ENCODE measurements at regions not wholly inside any gene's neighbourhood (a gene's known extent, or its start where the extent isn't known, plus 50 kb on each side); places are given as distances from the start of the nearest gene placed in this dataset.

DNA sequence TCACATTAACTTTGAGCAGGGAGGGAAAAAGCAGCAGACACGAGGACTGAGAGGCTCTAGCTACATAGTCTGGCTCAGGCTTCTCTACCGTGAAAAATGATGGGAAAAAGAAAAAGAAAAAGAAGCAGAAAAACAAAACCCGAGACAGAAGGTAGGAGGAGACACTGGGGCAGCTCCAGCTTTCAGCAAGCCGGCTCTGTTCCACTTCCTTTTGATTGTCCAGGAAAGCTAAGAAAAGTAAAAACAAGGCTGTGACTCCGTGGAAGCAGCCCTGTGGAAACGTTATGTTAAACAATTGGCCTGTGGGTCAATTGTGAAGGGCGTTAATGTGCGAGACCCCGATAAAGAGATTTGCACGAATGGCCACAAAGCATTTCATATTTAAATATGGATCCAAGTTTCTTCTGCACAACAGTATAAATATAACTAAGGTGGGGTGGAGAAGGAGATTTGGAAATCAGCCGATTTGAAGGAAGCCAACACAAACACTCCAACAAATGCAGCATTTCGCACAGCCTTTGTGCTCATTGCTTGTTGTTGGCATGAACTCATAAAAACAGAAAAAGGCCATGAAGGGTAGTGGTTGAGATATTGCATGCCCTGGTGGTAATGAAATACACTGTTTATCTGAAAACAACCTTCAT is 236.9 kb upstream of the JAG1 start:
- TF ChIP-seq, protein P1, sequence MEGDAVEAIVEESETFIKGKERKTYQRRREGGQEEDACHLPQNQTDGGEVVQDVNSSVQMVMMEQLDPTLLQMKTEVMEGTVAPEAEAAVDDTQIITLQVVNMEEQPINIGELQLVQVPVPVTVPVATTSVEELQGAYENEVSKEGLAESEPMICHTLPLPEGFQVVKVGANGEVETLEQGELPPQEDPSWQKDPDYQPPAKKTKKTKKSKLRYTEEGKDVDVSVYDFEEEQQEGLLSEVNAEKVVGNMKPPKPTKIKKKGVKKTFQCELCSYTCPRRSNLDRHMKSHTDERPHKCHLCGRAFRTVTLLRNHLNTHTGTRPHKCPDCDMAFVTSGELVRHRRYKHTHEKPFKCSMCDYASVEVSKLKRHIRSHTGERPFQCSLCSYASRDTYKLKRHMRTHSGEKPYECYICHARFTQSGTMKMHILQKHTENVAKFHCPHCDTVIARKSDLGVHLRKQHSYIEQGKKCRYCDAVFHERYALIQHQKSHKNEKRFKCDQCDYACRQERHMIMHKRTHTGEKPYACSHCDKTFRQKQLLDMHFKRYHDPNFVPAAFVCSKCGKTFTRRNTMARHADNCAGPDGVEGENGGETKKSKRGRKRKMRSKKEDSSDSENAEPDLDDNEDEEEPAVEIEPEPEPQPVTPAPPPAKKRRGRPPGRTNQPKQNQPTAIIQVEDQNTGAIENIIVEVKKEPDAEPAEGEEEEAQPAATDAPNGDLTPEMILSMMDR (IDR thresholded peaks at IDR 0.05; ENCODE audit: low read length, missing control alignments): peak; percentile 47
- DNase-seq (ENCODE audit: low read depth): peak; percentile 77
- H3K4me3 ChIP-seq (replicated peaks; ENCODE audit: low read depth, low read length): peak overlapping the region; percentile 13

DNA sequence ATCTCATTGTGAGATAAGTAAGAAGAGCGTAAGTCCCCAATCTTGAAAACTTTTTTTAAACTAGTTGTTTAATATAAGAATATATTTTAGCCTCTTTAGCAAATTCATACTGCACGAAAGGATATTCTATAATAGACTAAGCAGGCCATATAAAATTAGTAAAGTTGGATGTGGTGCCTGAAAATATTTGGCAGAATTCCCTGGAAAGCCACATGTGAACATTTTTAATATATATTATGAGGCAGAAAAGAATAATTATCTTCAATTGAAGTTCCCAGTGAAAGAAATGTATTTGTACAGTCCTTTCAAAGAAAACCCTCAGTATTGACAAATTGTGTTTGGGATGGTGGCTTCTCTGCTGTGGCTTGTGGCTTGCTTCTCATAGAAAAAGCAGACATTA is 237.5 kb upstream of the JAG1 start:
- no peak for DNase-seq (ENCODE audit: low read depth)

DNA sequence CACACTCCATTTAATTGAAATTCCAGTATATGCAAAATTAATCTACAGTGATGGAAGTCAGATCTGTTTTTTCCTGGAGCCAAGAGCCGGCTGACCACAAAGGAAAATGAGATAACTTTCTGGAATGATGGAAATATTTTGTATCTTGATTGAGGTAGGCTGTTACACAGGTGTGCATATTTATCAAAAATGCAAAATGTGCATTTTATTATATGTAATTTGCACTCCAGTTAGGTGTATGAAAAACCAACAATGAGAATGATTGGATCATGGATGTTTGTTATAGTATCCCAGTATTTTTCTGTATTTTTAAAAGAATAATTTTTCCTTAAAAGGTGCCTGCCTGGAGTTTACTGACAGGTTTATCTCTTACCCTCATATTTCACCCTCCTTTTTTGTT is 242.0 kb upstream of the JAG1 start:
- TF ChIP-seq, protein P1 (IDR thresholded peaks at IDR 0.05; ENCODE audit: low read length, missing control alignments): no peak
- no peak for DNase-seq (ENCODE audit: low read depth)
- no peak overlapping the region for H3K4me3 ChIP-seq (replicated peaks; ENCODE audit: low read depth, low read length)

More for the DNA sequence above, 237.5 kb upstream of the JAG1 start:
- TF ChIP-seq, protein P1 (IDR thresholded peaks at IDR 0.05; ENCODE audit: low read length, missing control alignments): no peak
- H3K4me3 ChIP-seq (replicated peaks; ENCODE audit: low read depth, low read length): no peak overlapping the region

DNA sequence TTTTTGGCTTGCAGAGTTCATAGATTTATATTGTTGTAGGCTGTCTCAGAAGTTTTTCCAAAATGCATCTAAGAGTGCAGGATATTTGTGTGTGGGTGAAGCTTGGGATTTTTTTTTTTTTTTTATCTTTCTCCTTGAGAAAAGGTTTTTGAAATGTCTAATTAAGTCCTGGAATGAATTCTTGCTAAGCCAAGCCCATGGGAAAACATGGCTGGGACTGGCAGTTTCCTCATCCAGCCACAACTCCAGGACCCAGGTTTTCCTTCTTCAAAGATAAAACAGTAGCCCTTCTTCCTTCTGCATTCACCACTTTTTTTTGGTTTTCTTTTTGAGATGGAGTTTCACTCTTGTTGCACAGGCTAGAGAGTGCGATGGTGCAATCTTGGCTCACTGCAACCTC is 242.5 kb upstream of the JAG1 start:
- no peak for DNase-seq (ENCODE audit: low read depth)
- TF ChIP-seq, protein P1 (IDR thresholded peaks at IDR 0.05; ENCODE audit: low read length, missing control alignments): no peak
- no peak overlapping the region for H3K4me3 ChIP-seq (replicated peaks; ENCODE audit: low read depth, low read length)

DNA sequence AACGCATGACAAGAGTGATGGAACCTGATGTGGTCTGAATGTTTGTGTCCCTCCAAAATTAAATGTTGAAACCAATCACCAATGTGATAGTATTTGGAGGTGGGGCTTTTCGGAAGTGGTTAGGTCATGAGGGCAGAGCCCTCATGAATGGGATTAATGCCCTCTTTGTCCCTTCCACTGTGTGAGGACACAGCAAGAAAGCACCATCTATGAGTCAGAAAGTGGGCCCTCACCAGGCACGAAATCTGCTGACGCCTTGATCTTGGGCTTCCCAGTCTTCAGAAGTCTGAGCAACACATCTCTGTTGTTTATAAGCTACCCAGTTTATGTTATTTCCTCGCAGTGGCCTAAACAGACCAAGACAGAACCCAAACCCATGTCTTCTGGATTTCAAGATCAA is 244.0 kb upstream of the JAG1 start:
- no peak overlapping the region for H3K4me3 ChIP-seq (replicated peaks; ENCODE audit: low read depth, low read length)
- no peak for DNase-seq (ENCODE audit: low read depth)
- TF ChIP-seq, protein P1 (IDR thresholded peaks at IDR 0.05; ENCODE audit: low read length, missing control alignments): no peak

DNA sequence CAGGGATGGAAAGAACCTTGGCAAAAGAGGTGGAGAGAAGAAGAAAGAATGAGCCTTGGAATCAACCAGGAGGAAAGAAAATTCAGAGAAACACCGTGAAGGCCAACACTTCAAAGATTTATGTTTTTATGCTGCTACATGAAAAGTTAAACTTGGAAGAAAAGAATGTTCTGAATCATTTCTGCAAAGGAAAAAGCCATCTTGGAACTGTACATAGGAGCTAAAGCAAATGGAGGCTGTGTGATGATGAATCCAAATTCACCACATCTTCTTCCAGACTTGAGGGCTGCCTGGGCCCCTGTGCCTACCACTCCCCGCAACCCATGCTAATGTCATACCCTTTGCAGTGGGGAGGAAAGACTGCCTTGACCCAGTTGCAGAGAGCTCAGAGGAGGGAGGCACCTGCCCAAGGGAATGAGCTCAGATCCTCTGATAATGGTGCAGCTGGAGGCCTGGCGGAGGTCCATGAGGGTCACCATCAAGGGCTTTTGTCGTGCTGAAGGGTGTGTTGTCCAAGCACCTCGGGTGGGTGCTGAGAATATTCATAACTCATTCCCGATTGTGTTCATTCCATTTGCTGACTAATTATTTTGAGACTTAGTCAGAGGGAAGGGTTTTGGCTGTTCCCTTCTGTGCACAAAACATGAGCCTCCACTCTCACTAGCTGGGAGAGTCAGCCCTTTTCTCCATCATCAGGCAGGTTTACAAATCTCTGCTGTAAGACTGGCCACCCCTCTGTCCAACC is 245.8 kb upstream of the JAG1 start:
- DNase-seq (ENCODE audit: low read depth): peak; percentile 39
- no peak overlapping the region for H3K4me3 ChIP-seq (replicated peaks; ENCODE audit: low read depth, low read length)
- TF ChIP-seq, protein P1 (IDR thresholded peaks at IDR 0.05; ENCODE audit: low read length, missing control alignments): no peak

Data from fibroblast of pulmonary artery (primary cell).